Islet of Langerhans (tissue), 1 donor: ENCODE measurements at regions not wholly inside any gene's neighbourhood (a gene's known extent, or its start where the extent isn't known, plus 50 kb on each side); places are given as distances from the start of the nearest gene placed in this dataset.
"Not testable (repeated sequence)": the region's sequence is repeated elsewhere in the genome, so short reads cannot be mapped to it uniquely, and the experiment has no call there.

Experiments
- FAIRE-seq: peaks from one replicate; lab custom pipeline; 2011; peaks lifted over from hg19 to GRCh38; lab: Jason Lieb, UNC

DNA sequence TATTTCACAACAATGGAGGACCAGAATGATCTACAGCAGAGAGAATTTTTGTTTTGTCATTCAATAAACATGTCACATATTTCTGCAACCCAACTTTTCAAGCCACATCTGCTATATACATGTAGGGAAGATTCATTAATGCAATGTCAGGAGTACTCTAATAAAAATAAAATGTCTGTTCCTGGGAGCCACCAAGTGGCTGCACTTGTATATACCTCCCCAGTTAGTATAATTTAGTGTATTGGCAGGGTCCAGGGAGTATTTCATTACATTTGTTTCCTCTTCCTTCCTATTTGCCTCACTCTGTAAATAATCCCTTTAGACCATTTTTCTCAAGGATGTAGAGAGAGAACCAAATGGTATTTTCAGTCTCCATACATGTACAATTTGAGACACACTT is 1169.0 kb downstream of the DIAPH3 start:
- no peak for FAIRE-seq

GRCh38 chr13:58998716-58999115 is 1165.0 kb downstream of the DIAPH3 start:
- no peak for FAIRE-seq

DNA sequence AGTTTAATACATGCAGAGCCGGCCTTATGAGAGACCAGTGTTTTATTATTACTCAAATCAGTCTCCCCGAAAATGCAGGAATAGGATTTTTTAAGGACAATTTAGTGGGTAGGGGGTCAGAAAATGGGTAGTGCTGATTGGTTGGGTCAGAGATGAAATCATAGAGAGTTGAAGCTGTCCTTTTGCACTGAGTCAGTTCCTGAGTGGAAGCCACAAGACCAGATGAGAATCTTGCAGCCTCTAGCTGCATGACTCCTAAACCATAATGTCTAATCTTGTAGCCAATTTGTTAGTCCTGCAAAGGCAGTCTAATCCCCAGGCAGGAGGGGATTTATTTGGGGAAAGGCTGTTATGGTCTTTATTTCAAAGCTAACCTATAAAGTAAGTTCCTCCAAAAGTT is 1163.9 kb downstream of the DIAPH3 start:
- no peak for FAIRE-seq

DNA sequence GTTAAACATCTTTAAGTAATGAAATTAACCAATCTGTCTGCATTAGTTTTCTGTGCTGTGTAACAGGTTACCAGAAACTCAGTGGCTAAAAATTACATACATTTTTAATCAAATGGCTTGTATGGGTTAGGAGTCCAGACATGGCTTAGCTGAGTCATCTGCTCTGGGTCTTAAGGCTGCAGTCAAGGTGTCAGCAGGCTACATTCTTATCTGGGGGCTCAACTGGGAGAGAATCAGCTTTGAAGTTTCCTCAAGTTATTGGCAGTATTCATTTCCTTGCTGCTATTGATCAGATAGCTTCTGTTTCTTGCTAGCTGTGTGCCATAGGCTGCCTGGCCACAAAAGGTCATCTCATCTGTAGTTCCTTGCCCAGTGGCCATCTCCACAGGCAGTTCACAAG is 1163.0 kb downstream of the DIAPH3 start:
- no peak for FAIRE-seq

GRCh38 chr13:59012731-59013130 is 1151.0 kb downstream of the DIAPH3 start:
- FAIRE-seq = no peak

DNA sequence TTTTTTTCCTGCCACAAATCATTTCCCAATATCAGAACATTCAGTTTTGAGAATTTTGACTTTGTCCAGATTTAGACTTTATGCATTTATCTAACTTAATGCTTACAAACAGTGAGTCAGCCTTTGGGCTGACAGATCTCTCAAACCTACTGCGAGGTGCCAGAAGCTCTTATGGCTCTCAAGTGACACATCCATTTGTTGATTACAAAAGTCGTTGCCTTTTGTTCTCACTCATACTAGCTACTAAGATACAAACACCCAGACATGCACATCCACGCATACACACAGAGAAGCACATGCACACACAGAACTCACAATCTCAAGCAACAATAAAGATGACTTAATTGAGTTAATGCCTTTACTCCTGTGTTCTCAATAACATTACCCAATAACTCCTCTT is 1147.5 kb downstream of the DIAPH3 start:
- FAIRE-seq = no peak

GRCh38 chr13:59024434-59024833 is 1139.3 kb downstream of the DIAPH3 start:
- no peak for FAIRE-seq

- peak; percentile 36 for FAIRE-seq
These were observed 1129.5 kb downstream of the DIAPH3 start for GRCh38 chr13:59034198-59034597.

DNA sequence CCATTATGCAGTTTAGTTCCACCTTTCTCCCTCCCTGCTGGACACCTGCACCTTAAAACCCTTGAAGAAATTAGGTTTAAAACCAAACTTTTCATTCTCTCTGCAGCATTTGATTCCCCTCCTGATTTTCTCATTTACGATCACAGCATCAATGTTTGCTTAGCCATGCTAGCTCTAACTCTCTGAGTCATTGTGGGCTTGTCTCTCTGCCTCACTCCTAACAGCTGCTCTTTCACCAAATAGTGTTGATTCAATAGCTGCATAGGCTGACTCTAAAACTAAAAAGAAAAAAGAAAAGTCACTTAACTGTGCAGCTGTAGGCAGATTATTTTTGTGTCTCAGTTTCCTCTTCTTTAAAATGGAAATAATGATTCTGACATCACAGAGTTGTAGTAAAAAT is 1124.9 kb downstream of the DIAPH3 start:
- FAIRE-seq = peak; percentile 94

DNA sequence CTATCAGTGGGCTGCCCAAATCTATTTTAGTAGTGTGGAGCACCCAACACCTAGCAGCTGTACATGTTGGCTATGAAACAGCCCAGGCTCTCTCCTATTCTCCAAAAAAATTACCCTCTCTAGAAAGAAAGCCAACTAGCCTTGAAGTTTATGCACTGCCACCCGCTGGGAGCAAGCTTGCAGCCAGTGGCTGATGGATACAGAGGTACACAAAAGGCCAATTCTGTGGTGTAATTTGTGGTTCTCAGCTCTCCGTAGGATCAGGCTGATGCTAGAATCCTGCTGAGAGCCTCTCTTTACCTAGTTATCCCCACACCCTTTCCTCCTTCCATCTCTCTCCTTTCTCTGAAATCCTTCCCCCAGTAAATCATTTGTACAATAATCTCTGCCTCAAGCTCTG is 1120.7 kb downstream of the DIAPH3 start:
- FAIRE-seq = no peak

DNA sequence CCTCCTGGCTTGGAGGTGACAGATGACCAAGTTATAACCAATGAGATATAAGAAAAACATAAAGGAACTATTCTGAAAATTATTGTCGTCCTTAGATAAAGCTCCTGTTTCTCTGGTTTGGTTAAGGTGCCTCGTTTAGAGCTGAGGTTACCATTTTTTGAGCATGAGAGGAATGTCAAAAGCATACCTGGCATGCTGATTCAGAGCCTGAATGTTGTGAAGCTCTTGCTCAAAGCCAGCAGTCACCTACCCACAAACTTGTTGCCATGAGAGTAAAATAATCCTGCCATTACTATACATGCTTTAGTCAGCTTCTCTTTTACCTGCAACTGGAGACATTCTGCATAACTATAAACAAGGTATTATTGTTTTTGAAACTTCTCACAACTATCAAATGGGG is 1116.2 kb downstream of the DIAPH3 start:
- FAIRE-seq = no peak

DNA sequence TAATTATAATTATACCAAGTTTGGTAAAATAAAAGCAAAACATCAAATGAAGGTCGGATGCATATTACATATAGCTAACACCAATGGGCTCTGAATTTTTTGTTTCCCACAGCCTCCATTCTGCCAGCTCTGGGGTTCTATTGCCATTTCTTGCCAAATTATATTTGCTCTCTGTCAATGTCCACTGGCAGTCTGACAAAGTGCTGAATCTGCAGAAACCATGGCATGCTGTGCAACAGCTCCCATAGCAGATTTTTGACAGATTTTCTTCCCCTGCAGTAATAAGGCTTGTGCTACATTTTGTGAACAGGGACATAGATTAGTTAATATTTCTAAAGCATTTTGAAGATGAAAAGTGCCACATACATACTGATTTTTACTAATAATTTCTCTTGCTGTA is 1102.1 kb downstream of the DIAPH3 start:
- FAIRE-seq = peak; percentile 36

- no peak for FAIRE-seq
These were observed 1099.7 kb downstream of the DIAPH3 start for GRCh38 chr13:59064042-59064441.

GRCh38 chr13:59076386-59076785 is 1087.3 kb downstream of the DIAPH3 start:
- not testable (repeated sequence) for FAIRE-seq

GRCh38 chr13:59086147-59086546 is 1077.6 kb downstream of the DIAPH3 start:
- no peak for FAIRE-seq

DNA sequence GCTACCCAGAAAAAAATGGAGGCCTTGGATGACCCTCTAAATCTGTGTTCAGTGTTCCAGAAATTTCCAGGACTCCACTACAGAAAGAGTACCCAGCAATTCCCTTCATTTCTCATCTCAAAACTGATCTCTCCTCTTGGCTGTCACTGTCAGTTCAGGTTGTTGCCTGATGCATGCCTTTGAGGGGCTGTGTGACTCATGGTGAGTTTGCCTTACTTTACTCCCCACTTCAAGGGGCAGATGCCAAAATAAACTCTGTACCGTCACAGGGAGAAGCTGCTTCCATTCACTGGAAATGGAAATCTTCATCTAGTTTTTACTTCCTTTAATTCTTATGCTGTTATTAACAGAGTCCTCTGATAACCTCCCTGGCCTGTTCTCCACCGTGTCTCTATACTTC is 1075.0 kb downstream of the DIAPH3 start:
- no peak for FAIRE-seq

DNA sequence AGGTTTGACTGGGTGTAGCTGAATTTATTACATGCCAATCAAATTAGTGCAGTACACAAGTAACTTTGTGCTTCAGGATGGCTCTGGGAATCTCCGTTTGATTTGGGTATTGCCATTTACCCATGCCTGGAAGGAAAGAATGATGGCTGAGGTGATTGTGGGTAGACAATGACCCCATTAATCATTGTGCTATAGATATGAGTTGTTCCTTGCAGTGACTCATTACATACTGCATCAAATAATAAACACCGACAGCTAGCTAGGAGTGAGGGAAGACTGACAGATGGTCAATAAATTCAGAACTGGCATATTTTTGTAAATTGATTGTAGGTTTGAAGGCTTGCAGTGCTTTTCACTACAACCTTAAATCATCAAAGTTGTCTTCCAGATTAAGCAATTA is 1069.5 kb downstream of the DIAPH3 start:
- no peak for FAIRE-seq

- no peak for FAIRE-seq
These were observed 1064.3 kb downstream of the DIAPH3 start for GRCh38 chr13:59099182-59099974.

- FAIRE-seq = no peak
These were observed 1060.5 kb downstream of the DIAPH3 start for GRCh38 chr13:59103004-59103768.

DNA sequence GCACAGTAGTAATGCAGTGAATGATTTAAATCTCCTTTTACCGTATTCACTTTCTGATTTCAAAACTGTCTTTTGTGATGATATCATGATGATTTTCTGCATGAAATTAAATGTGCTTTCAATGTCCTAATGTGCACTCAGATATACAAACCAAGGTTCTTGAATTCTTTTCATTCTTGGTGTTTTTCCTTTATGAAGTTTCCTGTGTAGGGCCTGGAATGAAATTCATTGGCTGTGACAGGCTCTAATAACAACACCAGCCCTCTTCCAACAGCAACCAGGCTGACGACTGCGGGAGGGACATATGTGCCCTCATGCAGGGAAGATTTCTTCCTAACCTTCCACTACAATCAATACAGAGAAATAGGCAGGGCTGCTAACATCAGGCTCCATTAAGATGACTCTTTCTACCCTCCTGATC is 1052.0 kb downstream of the DIAPH3 start:
- FAIRE-seq = no peak

DNA sequence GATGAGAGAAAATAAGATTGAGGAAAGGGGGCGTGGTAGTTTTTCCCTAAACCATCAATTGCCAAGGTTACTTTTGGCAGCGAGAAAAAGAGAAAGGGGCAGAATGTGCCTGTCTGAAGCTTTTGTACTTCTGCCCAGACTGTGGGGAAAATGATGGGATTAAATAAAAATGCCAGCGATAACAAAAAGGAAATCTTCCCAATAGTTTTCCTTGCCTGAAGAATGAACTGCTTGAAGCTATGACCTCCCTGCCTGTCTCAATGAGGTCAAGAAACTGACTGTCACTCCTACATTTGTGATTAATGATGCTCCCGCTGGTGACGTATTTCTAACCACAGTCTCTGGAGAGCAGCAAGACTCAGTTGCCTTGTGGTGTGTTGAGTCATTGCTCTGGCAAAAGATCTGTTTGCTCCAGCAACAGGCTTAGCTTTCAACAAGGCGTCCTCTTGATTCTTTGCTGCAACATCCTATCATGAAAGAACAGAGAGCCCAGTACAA is 1051.5 kb downstream of the DIAPH3 start:
- no peak for FAIRE-seq

DNA sequence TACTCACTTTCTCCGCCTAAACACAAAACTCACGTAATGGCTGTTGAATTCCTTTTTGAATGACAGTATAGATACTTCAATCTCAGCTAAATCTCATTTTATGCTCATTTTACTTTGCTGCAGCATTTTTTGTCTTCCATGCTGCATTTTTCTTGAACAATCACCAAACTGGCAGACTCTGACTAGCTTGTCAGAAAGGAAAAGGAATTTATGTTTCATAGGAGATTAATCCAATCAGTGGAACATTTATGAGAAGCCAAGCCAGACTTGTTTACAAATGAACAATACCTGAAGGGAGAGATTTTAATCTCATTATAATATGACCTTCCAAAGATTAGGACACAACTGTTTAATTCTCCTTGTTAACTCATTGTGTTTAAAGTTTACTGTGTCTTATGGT is 1044.3 kb downstream of the DIAPH3 start:
- FAIRE-seq = no peak

DNA sequence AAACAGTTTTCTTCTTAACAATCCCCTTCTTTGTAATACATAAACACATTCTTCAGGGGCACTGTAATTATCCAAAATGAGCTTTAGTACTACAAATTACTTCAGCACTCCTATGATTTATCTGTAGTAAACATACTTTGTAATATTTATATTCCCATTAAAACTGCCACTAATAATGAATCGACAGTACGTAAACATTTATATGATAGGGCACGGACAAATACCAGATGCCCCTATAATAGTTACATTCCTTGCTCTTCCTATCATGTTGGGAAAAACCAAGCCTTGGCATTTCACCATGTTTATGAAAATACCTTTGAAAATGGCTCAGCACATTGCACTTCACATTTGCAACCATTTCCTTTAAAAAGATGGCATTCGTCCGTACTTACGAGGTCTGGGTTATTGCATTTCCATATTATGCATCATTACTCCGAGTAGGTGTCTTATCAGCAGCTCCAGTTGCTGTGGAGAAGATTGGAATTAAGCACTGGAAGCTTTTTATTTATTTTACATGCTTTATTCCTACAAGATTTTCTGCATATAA is 1043.4 kb downstream of the DIAPH3 start:
- no peak for FAIRE-seq
